KMS-11 (cell line): ENCODE measurements at regions not wholly inside any gene's neighbourhood (a gene's known extent, or its start where the extent isn't known, plus 50 kb on each side); places are given as distances from the start of the nearest gene placed in this dataset.
"Not testable (repeated sequence)": the region's sequence is repeated elsewhere in the genome, so short reads cannot be mapped to it uniquely, and the experiment has no call there.

Experiments used
- H2AFZ ChIP-seq: fragments of 200-600 bp; sonication (generic); 2 replicates; pipeline ENCODE4 v1.6.1; 2016; ENCODE audit warnings: antibody characterized with exemption, mixed run types, low read depth
- H3K27ac ChIP-seq: fragments of 200-600 bp; sonication (generic); 2 replicates; pipeline ENCODE4 v1.6.1; 2016; ENCODE audit warnings: mild to moderate bottlenecking, mixed run types
- H3K27me3 ChIP-seq: fragments of 200-600 bp; sonication (generic); 2 replicates; pipeline ENCODE4 v1.6.1; 2017; ENCODE audit warnings: mild to moderate bottlenecking, low read depth, mixed run types, moderate library complexity; ENCODE audit not compliant: insufficient read depth
- H3K36me3 ChIP-seq: fragments of 200-600 bp; sonication (generic); 2 replicates; pipeline ENCODE4 v1.6.1; 2017; ENCODE audit warnings: mild to moderate bottlenecking, mixed run types; ENCODE audit not compliant: insufficient read depth
- H3K4me1 ChIP-seq: fragments of 200-600 bp; sonication (generic); 2 replicates; pipeline ENCODE4 v1.6.1; 2016; ENCODE audit warnings: mild to moderate bottlenecking, low read depth, mixed run types; ENCODE audit not compliant: poor library complexity, severe bottlenecking
- H3K4me2 ChIP-seq: fragments of 200-600 bp; sonication (generic); 2 replicates; pipeline ENCODE4 v1.7.0; 2016; ENCODE audit warnings: mild to moderate bottlenecking, mixed run types
- H3K4me3 ChIP-seq: fragments of 200-600 bp; sonication (generic); IDR thresholded peaks from 2 replicates; pipeline ENCODE4 v1.6.1; 2017; ENCODE audit warnings: low read depth, low read length, mixed read lengths; ENCODE audit not compliant: insufficient read depth
- H3K79me2 ChIP-seq: fragments of 200-600 bp; sonication (generic); 2 replicates; pipeline ENCODE4 v1.6.1; 2016; ENCODE audit warnings: low read depth, mixed run types; ENCODE audit not compliant: insufficient read depth
- H3K9ac ChIP-seq: fragments of 200-600 bp; sonication (generic); 2 replicates; pipeline ENCODE4 v1.6.1; 2016; ENCODE audit warnings: mild to moderate bottlenecking, mixed run types
- H4K20me1 ChIP-seq: fragments of 200-600 bp; sonication (generic); 2 replicates; pipeline ENCODE4 v1.6.1; 2016; ENCODE audit warnings: mild to moderate bottlenecking, mixed run types; ENCODE audit not compliant: insufficient read depth
- TF ChIP-seq, protein P1 (sequence below): fragments of 200-600 bp; sonication (generic); conservative IDR thresholded peaks from 2 replicates; pipeline ENCODE4 v1.6.1; 2017; ENCODE audit warnings: low read depth, mild to moderate bottlenecking, antibody characterized with exemption, low read length, moderate library complexity, mixed read lengths

DNA sequence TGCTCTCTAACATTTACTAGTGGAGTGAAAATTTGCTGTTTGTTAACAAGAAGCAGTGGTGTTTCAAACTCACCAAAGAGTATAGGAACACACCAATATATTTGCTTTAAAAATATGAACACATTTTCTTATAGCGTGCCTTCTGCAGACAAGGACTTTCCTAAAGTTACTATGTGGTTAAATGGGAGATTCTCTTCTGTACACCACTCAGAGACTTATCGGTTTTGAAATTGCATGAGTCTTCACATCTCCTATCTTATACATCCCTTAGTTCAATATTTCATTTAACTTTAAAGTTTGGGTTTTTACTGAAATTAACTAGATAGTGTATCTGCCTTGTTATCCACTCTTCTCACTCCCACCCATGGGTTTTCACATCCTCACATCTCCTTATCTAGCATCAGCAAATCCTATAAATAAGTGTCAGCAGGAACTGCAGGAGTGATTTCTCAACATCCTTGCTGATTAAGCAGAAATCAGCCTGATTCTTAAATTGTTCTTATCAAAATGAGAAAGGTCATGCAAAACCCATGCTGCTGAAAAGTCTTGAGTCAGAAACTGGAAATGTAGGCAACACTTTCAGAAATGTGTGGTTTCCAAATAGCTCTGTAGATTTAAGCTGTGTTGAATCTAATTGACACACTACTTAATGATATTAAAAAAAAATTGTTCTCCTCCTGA is 1075.6 kb upstream of the GJE1 start:
- H4K20me1 ChIP-seq = no peaks in the 10 kb centered on the region
- peak overlapping the region; percentile 12; the same call in 1 of the 2 replicates for H3K27ac ChIP-seq
- H3K79me2 ChIP-seq = no peaks in the 10 kb centered on the region
- H3K4me3 ChIP-seq = no peak overlapping the region
- no peak overlapping the region for H3K9ac ChIP-seq
- peak overlapping the region; percentile 31 for H3K4me2 ChIP-seq
- no peaks in the 10 kb centered on the region for H3K27me3 ChIP-seq
- no peaks in the 10 kb centered on the region for H3K36me3 ChIP-seq
- TF ChIP-seq, protein P1, sequence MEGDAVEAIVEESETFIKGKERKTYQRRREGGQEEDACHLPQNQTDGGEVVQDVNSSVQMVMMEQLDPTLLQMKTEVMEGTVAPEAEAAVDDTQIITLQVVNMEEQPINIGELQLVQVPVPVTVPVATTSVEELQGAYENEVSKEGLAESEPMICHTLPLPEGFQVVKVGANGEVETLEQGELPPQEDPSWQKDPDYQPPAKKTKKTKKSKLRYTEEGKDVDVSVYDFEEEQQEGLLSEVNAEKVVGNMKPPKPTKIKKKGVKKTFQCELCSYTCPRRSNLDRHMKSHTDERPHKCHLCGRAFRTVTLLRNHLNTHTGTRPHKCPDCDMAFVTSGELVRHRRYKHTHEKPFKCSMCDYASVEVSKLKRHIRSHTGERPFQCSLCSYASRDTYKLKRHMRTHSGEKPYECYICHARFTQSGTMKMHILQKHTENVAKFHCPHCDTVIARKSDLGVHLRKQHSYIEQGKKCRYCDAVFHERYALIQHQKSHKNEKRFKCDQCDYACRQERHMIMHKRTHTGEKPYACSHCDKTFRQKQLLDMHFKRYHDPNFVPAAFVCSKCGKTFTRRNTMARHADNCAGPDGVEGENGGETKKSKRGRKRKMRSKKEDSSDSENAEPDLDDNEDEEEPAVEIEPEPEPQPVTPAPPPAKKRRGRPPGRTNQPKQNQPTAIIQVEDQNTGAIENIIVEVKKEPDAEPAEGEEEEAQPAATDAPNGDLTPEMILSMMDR = no peak
- no peak overlapping the region for H2AFZ ChIP-seq
- H3K4me1 ChIP-seq = peaks cover 25% of the 10 kb centered on the region

DNA sequence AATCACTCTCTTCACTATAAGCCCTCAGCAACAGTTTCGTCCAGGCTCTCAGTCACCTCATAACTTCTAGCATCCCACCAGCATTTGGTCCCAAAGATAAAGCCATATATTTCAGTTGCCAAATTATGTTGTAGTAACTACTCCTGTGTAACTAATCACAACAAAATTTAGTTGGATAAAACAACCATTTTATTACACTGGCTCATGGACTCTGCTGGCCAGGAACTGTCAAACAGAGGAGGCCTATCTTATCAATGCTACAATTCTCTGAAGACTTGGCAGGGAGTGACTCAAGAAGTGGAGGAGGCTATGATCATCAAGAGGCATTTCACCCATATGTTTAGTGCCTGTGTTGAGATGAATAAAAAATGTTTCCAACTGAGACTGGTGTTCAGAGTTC is 1082.3 kb upstream of the GJE1 start:
- H3K9ac ChIP-seq = no peak overlapping the region
- no peaks in the 10 kb centered on the region for H3K4me1 ChIP-seq
- H2AFZ ChIP-seq = no peak overlapping the region
- H3K36me3 ChIP-seq = no peaks in the 10 kb centered on the region
- H3K27ac ChIP-seq = no peak overlapping the region
- no peaks in the 10 kb centered on the region for H3K27me3 ChIP-seq
- H3K4me3 ChIP-seq = no peak overlapping the region
- TF ChIP-seq, protein P1 = no peak
- H3K79me2 ChIP-seq = no peaks in the 10 kb centered on the region
- H4K20me1 ChIP-seq = no peaks in the 10 kb centered on the region
- no peak overlapping the region for H3K4me2 ChIP-seq

DNA sequence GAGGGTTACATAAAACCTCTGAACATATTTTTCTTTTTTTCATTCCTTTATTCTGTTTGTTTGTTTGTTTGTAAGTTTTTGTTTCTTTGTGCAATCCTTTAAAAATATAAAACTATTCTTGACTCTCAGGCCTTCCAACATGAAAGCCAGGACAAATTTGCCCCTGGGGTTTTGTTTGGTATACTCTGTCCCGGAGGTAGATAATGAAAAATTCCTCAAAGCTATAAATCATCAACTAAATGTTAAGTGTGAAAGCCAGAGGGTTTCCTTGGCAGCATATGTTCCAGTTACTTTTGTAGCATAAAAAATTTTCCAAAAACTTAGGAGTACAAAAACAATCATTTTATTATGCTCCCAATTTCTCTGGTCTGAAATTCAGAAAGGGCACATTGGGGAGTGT is 1084.3 kb upstream of the GJE1 start:
- Histone ChIP-seq H2AFZ (no peak overlapping the region), H3K9ac (no peak overlapping the region), H4K20me1 (no peaks in the 10 kb centered on the region), H3K4me2 (no peak overlapping the region), H3K4me3 (no peak overlapping the region), H3K4me1 (no peaks in the 10 kb centered on the region), H3K27ac (no peak overlapping the region), H3K79me2 (no peaks in the 10 kb centered on the region), H3K27me3 (no peaks in the 10 kb centered on the region), H3K36me3 (no peaks in the 10 kb centered on the region)
- TF ChIP-seq, protein P1 = no peak

DNA sequence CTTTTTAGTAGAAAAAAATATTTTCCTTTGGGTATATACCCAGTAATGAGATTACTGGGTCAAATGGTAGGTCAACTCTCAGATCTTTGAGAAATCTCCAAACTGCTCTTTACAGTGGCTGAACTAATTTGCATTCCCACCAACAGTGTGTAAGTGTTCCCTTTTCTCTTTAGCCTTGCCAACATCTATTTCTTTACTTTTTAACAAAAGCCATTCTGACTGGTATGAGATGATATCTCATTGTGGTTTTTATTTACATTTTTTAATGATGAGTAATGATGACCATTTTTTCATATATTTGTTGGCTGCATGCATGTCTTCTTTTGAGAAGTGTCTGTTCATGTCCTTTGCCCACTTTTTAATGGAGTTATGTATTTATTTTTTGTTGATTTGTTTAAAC is 1086.2 kb upstream of the GJE1 start:
- not testable (repeated sequence) for H2AFZ ChIP-seq, H3K27me3 ChIP-seq, H3K4me1 ChIP-seq, H4K20me1 ChIP-seq, H3K79me2 ChIP-seq, H3K27ac ChIP-seq, H3K36me3 ChIP-seq, H3K4me3 ChIP-seq, H3K4me2 ChIP-seq, H3K9ac ChIP-seq

DNA sequence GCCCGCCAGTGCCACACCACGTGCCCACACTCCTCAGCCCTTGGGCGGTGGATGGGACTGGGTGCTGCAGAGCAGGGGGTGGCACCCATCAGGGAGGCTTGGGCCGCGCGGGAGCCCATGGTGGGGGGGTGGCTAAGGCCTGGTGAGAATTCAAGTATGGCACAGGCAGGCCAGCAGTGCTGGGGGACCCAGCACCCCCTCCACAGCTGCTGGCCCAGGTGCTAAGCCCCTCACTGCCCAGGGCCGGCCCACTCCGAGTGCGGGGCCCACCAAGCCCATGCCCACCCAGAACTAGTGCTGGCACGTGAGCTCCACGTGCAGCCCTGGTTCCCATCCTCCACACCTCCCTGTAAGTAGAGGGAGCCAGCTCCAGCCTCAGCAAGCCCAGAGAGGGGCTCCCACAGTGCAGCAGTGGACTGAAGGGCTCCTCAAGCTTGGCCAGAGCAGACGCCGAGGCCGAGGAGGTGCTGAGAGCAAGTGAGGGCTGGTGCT is 1091.1 kb upstream of the GJE1 start:
- H3K9ac ChIP-seq = no peak overlapping the region
- H3K4me1 ChIP-seq = no peaks in the 10 kb centered on the region
- H3K36me3 ChIP-seq = no peaks in the 10 kb centered on the region
- TF ChIP-seq, protein P1 = no peak
- no peak overlapping the region for H2AFZ ChIP-seq
- H3K27ac ChIP-seq = no peak overlapping the region
- no peaks in the 10 kb centered on the region for H3K79me2 ChIP-seq
- H4K20me1 ChIP-seq = no peaks in the 10 kb centered on the region
- H3K4me2 ChIP-seq = no peak overlapping the region
- H3K4me3 ChIP-seq = no peak overlapping the region
- H3K27me3 ChIP-seq = no peaks in the 10 kb centered on the region
